Keratinocyte (primary cell): ENCODE measurements at regions not wholly inside any gene's neighbourhood (a gene's known extent, or its start where the extent isn't known, plus 50 kb on each side); places are given as distances from the start of the nearest gene placed in this dataset.

ENCODE experiments used
- CTCF ChIP-seq, 3 experiments: IDR thresholded peaks in 1 of 3; conservative IDR thresholded peaks in 1 of 3; optimal IDR thresholded peaks in 1 of 3; 2 replicates in 2 of 3; 3 replicates in 1 of 3; pipeline versions ENCODE3 to v1.5.1; 2011; ENCODE audit warnings: low read length in 3 of 3, mild to moderate bottlenecking in 3 of 3, moderate library complexity in 2 of 3, control low read depth in 1 of 3, inconsistent platforms in 1 of 3; ENCODE audit not compliant: insufficient read depth in 2 of 3; ENCODE audit errors: extremely low read depth in 1 of 3
- EZH2 ChIP-seq: IDR thresholded peaks from one replicate; pipeline ENCODE4 v1.6.1; 2012; ENCODE audit warnings: inconsistent platforms, mild to moderate bottlenecking, low read length, moderate library complexity

DNA sequence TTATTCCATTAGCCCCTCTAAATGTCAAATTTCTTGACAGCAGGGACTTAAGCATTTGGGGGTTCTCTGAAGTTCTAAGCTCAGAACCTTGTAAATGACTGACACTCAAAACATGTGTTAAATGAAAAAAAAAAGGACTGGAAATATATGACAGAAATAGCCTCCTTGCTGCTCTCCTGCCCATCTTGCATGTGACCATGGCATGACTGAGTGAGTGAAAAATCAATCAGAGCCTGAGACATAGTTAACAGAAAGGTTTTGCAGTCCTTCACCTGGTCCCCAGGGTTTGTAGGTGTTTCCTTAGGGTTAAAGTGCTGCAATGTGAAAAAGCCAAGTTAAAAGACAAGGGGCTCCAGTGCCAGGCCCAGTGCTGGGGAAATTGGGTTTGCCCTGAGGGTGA is 168.1 kb downstream of the ZBTB18 start:
- no peak for TF ChIP-seq CTCF (optimal IDR thresholded peaks at IDR 0.05 in 1 of 3, IDR thresholded peaks at IDR 0.05 in 1 of 3, conservative IDR thresholded peaks at IDR 0.05 in 1 of 3; ENCODE audit: extremely low read depth in 1 of 3, insufficient read depth in 2 of 3, low read length in 3 of 3)
- no peak for TF ChIP-seq EZH2
